ENCODE measurements at regions not wholly inside any gene's neighbourhood (a gene's known extent, or its start where the extent isn't known, plus 50 kb on each side); places are given as distances from the start of the nearest gene placed in this dataset.

DNA sequence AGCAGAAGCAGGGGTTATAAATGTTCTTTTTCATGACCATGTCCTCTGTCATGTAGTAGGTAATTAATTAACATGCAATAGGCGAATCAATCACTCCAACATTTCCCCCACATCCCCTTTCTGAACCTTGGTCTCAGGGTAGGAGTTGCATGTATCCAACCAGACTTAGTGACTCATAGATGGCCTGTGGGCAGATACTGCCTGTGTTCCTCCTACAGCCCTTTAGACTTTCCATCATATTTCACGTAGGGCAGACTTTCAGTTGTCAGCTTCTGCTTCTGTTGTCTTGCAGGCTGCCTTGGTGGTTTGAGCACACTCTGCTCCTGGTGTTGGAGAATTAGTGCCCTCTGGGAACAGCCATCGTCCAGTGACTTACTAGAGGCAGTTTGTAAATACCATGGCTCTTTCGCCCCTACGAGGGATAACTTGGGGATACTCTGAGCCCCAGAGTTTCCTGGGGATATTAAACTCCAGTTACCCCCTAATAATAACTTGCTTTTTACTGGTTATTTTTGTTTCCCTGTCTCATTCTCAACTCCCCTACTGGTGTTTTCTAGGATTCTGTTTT is 244.4 kb downstream of the EDEM1 start:
- Histone ChIP-seq H3K27me3 (no peaks in the 10 kb centered on the region), H3K27ac (no peak overlapping the region), H3K9me3 (no peaks in the 10 kb centered on the region), H3K36me3 (no peaks in the 10 kb centered on the region), H3K4me3 (replicated peaks in 1 of 3) (no peak overlapping the region), H3K4me1 (no peaks in the 10 kb centered on the region)
- 89 to 90% methylated on average over 5 of the region's 5 CpGs for WGBS, 2 donors
- intact Hi-C loops (cut with DNase I) = no loop called here
- DNase-seq = no peak
- TF ChIP-seq POLR2A (IDR thresholded peaks at IDR 0.05) = no peak
- TF ChIP-seq, protein P1, sequence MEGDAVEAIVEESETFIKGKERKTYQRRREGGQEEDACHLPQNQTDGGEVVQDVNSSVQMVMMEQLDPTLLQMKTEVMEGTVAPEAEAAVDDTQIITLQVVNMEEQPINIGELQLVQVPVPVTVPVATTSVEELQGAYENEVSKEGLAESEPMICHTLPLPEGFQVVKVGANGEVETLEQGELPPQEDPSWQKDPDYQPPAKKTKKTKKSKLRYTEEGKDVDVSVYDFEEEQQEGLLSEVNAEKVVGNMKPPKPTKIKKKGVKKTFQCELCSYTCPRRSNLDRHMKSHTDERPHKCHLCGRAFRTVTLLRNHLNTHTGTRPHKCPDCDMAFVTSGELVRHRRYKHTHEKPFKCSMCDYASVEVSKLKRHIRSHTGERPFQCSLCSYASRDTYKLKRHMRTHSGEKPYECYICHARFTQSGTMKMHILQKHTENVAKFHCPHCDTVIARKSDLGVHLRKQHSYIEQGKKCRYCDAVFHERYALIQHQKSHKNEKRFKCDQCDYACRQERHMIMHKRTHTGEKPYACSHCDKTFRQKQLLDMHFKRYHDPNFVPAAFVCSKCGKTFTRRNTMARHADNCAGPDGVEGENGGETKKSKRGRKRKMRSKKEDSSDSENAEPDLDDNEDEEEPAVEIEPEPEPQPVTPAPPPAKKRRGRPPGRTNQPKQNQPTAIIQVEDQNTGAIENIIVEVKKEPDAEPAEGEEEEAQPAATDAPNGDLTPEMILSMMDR (IDR thresholded peaks at IDR 0.05) = no peak

DNA sequence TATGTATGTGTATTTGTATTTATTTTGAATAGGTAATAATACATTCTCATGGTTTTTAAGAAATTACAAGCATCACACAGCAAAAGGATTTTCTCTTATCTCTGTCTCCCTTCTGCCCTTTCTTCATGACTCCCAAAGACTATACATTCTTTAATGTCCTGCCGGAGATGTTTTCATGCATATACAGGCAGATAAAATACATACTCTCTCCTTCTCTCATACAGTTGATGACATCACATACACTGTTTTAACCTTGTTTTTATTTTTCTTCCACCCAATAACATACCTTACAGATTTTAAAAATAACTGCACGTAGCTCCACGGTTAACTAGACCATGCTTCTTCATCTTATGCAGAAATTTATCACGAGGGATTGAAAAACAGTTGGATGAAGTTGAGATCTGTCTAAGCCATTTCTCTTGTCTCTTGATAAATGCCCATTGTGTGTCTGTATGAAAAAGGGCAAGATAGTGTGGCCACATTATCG is 249.8 kb downstream of the EDEM1 start:
- intact Hi-C loops (cut with DNase I) = no loop called here
- Histone ChIP-seq H3K9me3 (no peaks in the 10 kb centered on the region), H3K27ac (no peak overlapping the region), H3K4me3 (replicated peaks in 1 of 3) (no peak overlapping the region), H3K4me1 (no peaks in the 10 kb centered on the region), H3K27me3 (no peaks in the 10 kb centered on the region), H3K36me3 (no peaks in the 10 kb centered on the region)
- WGBS, 2 donors = 83 to 89% methylated on average over 5 of the region's 5 CpGs
- no peak for DNase-seq
- TF ChIP-seq, protein P1 (IDR thresholded peaks at IDR 0.05) = no peak
- TF ChIP-seq POLR2A (IDR thresholded peaks at IDR 0.05) = no peak

DNA sequence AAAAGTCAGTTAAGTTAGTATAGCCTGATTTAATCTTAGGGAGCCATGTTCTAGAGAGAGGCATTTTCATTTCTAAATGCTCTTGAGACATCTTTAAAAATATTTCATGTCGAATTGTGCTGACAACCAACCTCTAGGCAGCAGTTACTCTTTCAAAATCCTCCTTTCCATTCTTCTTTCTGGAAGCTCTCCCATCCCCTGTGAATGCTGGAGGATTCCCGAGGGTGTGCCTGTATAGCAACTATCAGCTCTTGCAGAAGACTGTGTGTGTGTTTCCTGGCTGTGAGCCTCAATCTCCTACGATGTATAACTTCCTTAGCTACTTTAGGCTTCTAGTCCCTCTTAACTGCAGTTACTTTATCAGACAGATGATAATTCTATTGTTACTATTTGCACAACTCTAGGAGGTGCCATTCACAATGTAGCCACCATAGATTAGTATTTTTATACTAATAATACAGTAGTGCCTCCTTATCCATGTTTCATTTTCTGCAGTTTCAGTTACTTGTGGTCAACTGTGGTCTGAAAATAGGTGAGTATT is 250.3 kb downstream of the EDEM1 start:
- Histone ChIP-seq H3K27me3 (no peaks in the 10 kb centered on the region), H3K36me3 (no peaks in the 10 kb centered on the region), H3K9me3 (no peaks in the 10 kb centered on the region), H3K4me3 (replicated peaks in 1 of 3) (no peak overlapping the region), H3K4me1 (no peaks in the 10 kb centered on the region), H3K27ac (no peak overlapping the region)
- DNase-seq = no peak
- intact Hi-C loops (cut with DNase I) = no loop called here
- TF ChIP-seq POLR2A (IDR thresholded peaks at IDR 0.05) = no peak
- TF ChIP-seq, protein P1 (IDR thresholded peaks at IDR 0.05) = no peak
- WGBS, 2 donors = 49 to 62% methylated on average over 3 of the region's 3 CpGs

DNA sequence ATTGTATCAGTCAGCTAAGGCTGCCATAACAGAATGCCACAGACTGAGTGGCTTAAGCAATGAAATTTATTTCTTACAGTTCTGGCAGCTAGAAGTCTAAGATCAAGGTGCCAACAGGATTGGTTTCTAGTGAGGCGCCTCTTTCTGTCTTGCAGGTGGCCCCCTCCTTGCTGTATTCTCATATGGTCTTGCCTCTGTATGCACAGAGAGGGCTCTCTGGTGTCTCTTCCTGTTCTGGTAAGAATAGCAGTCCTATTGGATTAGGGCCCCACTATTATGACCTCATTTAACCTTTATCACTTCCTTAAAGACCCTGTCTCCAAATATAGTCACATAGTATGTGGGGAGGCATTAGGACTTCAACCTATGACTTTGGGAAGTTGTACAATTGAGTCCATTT is 253.9 kb downstream of the EDEM1 start:
- no peaks in the 10 kb centered on the region for H3K4me1 ChIP-seq
- no peaks in the 10 kb centered on the region for H3K27me3 ChIP-seq
- no peak for TF ChIP-seq POLR2A (IDR thresholded peaks at IDR 0.05)
- TF ChIP-seq, protein P1 (IDR thresholded peaks at IDR 0.05) = no peak
- 75 to 100% methylated on average over 1 of the region's 1 CpG for WGBS, 2 donors
- H3K36me3 ChIP-seq = no peaks in the 10 kb centered on the region
- intact Hi-C loops (cut with DNase I) = no loop called here
- DNase-seq = no peak
- no peak overlapping the region for H3K4me3 ChIP-seq (replicated peaks in 1 of 3)
- H3K27ac ChIP-seq = no peak overlapping the region
- H3K9me3 ChIP-seq = no peaks in the 10 kb centered on the region

DNA sequence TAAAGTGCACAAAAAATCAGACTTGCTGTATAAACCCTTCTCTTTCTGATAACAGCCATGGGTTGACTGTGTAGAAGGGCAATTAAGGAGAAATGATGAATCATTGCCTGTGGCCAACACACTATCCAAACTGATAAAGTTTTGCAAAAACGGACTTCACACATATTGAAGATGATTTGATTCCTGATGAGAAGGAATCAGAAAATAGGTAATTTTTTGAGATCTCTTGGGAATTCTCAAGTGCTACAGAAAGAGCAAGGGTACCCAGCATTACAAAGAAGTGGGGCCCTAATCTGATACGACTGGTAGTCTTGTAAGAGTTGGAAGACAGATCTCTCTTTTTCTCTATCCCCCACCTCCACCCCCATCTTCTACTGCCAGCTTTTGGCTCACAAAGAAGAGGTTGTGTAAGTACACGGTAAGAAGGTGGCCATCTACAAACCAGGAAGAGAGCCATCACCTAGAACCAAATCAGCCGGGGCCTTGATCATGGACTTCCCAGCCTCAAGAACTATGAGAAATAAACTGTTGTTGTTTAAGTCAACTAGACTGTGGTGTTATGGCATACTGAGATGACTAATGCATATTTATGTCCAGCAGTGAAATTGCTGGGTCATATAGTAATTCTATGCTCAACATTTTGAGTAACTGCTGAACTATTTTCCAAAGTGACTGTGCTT is 254.7 kb downstream of the EDEM1 start:
- Histone ChIP-seq H3K36me3 (no peaks in the 10 kb centered on the region), H3K4me1 (no peaks in the 10 kb centered on the region), H3K4me3 (replicated peaks in 1 of 3) (no peak overlapping the region), H3K9me3 (no peaks in the 10 kb centered on the region), H3K27me3 (no peaks in the 10 kb centered on the region), H3K27ac (no peak overlapping the region)
- 65 to 91% methylated on average over 4 of the region's 4 CpGs for WGBS, 2 donors
- no peak for TF ChIP-seq POLR2A (IDR thresholded peaks at IDR 0.05)
- TF ChIP-seq, protein P1 (IDR thresholded peaks at IDR 0.05) = no peak
- intact Hi-C loops (cut with DNase I) = no loop called here
- DNase-seq = no peak
